ENCODE measurements at regions not wholly inside any gene's neighbourhood (a gene's known extent, or its start where the extent isn't known, plus 50 kb on each side); places are given as distances from the start of the nearest gene placed in this dataset.

DNA sequence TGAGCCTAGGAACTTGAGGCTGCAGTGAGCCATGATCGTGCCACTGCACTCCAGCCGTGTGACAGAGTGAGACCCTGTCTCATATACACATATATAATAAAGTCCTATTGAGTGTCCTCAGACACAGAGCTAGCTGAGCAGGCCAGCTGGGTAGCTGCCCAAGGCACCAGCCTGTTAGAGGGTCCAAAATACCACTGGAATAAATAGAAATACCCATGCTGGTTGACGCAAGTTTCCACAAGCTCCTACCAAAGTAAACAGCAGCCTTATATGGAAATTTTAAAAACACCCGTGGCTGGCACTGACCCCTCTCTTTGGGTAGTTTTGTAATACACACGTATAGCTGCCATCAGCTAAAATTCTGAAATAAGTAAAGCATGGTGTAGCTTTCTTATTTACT lies 348.6 kb downstream of the BCOR start:
- no peak for TF ChIP-seq EP300 (IDR thresholded peaks at IDR 0.05; ENCODE audit: borderline replicate concordance)
- no peak for TF ChIP-seq EGR1 (IDR thresholded peaks at IDR 0.05)
- no peak for TF ChIP-seq CREB1 (IDR thresholded peaks at IDR 0.05; ENCODE audit: low read depth)
- TF ChIP-seq, protein P1, sequence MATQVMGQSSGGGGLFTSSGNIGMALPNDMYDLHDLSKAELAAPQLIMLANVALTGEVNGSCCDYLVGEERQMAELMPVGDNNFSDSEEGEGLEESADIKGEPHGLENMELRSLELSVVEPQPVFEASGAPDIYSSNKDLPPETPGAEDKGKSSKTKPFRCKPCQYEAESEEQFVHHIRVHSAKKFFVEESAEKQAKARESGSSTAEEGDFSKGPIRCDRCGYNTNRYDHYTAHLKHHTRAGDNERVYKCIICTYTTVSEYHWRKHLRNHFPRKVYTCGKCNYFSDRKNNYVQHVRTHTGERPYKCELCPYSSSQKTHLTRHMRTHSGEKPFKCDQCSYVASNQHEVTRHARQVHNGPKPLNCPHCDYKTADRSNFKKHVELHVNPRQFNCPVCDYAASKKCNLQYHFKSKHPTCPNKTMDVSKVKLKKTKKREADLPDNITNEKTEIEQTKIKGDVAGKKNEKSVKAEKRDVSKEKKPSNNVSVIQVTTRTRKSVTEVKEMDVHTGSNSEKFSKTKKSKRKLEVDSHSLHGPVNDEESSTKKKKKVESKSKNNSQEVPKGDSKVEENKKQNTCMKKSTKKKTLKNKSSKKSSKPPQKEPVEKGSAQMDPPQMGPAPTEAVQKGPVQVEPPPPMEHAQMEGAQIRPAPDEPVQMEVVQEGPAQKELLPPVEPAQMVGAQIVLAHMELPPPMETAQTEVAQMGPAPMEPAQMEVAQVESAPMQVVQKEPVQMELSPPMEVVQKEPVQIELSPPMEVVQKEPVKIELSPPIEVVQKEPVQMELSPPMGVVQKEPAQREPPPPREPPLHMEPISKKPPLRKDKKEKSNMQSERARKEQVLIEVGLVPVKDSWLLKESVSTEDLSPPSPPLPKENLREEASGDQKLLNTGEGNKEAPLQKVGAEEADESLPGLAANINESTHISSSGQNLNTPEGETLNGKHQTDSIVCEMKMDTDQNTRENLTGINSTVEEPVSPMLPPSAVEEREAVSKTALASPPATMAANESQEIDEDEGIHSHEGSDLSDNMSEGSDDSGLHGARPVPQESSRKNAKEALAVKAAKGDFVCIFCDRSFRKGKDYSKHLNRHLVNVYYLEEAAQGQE (IDR thresholded peaks at IDR 0.05; ENCODE audit: low read depth) = no peak
- TF ChIP-seq NFIC (IDR thresholded peaks at IDR 0.05) = no peak
- no peak for TF ChIP-seq TCF12 (IDR thresholded peaks at IDR 0.05; ENCODE audit: low read depth)
- no peak for TF ChIP-seq RAD21 (IDR thresholded peaks at IDR 0.05; ENCODE audit: low read depth)
- TF ChIP-seq ZBTB7A (IDR thresholded peaks at IDR 0.05; ENCODE audit: low read depth) = no peak
- no peak for TF ChIP-seq YY1 (IDR thresholded peaks at IDR 0.05; ENCODE audit: low read depth)
- TF ChIP-seq TEAD4 (IDR thresholded peaks at IDR 0.05) = no peak
- TF ChIP-seq CEBPB (IDR thresholded peaks at IDR 0.05) = no peak
- TF ChIP-seq, protein P2, sequence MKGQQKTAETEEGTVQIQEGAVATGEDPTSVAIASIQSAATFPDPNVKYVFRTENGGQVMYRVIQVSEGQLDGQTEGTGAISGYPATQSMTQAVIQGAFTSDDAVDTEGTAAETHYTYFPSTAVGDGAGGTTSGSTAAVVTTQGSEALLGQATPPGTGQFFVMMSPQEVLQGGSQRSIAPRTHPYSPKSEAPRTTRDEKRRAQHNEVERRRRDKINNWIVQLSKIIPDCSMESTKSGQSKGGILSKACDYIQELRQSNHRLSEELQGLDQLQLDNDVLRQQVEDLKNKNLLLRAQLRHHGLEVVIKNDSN (IDR thresholded peaks at IDR 0.05) = no peak
- TF ChIP-seq FOXM1 (IDR thresholded peaks at IDR 0.05; ENCODE audit: borderline replicate concordance, low read depth) = no peak

DNA sequence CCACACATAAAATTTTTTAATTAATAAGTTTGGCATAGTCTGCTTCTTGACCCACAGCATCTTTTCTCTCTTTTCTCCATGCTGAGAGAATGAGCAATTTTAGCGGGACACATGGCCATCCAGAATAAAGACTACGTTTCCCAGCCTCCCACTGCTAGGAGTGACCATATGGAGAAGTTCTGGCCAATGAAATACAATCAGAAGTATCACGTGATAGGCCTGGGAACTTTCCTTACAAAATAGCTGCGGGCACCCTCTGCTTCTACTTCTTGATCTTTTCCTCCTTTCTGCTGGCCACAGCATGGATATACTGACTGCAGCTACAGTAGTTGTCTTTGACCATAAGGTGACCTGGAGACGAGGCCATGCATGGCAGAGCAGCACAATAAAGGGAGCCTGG lies 348.0 kb downstream of the BCOR start:
- TF ChIP-seq FOXM1 (IDR thresholded peaks at IDR 0.05; ENCODE audit: borderline replicate concordance, low read depth) = no peak
- TF ChIP-seq TEAD4 (IDR thresholded peaks at IDR 0.05) = no peak
- no peak for TF ChIP-seq EGR1 (IDR thresholded peaks at IDR 0.05)
- TF ChIP-seq, protein P2 (IDR thresholded peaks at IDR 0.05) = peak; percentile 83
- no peak for TF ChIP-seq RAD21 (IDR thresholded peaks at IDR 0.05; ENCODE audit: low read depth)
- TF ChIP-seq, protein P3, sequence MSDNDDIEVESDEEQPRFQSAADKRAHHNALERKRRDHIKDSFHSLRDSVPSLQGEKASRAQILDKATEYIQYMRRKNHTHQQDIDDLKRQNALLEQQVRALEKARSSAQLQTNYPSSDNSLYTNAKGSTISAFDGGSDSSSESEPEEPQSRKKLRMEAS (IDR thresholded peaks at IDR 0.05) = no peak
- TF ChIP-seq ZBTB7A (IDR thresholded peaks at IDR 0.05; ENCODE audit: low read depth) = no peak
- no peak for TF ChIP-seq TAF1 (IDR thresholded peaks at IDR 0.05; ENCODE audit: low read depth)
- TF ChIP-seq CEBPB (IDR thresholded peaks at IDR 0.05) = no peak

DNA sequence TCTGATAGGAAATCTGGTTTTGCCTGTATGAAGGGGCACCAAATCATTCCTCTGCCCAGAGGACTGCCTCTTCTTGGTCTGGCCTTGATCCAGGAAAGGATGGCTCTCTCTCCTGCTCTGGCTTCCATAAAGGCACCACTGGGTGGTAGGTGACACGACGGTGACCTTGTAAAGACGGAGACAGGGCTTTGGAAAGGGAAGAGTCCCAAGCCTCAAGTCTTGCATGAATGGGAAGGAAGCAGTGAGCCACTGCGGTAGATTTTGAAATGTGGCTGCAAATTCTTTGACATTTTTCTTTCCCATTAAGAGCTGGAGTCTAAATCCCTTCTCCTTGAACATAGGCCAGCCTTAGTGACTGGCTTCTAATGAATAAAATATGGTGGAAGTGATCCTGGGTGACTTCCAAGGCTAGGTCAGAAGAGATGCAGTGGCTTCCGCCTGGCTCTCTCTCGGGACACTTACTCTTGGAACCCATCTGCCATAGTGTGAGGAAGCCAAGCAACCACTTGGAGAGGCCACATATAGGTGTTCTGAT lies 347.4 kb downstream of the BCOR start:
- TF ChIP-seq YY1 (IDR thresholded peaks at IDR 0.05; ENCODE audit: low read depth) (no peak), ZBTB7A (IDR thresholded peaks at IDR 0.05; ENCODE audit: low read depth) (no peak), CREB1 (IDR thresholded peaks at IDR 0.05; ENCODE audit: low read depth) (no peak), RAD21 (IDR thresholded peaks at IDR 0.05; ENCODE audit: low read depth) (no peak), TAF1 (IDR thresholded peaks at IDR 0.05; ENCODE audit: low read depth) (no peak), FOXM1 (IDR thresholded peaks at IDR 0.05; ENCODE audit: borderline replicate concordance, low read depth) (no peak)
- TF ChIP-seq, protein P1 (IDR thresholded peaks at IDR 0.05; ENCODE audit: low read depth) = no peak

DNA sequence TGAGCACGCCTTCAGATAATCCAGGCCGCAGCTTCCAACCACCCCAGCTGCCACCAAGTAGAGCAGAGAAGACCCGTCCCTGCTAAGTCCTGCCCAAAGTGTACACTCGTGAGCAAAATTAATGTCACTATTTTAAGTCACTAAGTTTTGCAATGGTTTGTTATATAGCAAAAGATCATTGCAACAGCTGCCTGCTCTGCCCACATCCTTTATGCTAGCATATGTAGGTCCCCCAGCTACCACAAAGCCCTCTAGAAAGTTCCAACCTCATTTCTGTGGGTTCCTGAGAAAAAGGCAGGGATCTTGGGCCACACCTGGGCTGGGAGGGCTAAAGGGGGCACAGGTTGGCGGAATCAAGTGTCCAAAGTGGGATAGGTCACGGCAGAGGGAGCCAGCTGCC lies 346.9 kb downstream of the BCOR start:
- TF ChIP-seq, protein P1 (IDR thresholded peaks at IDR 0.05; ENCODE audit: low read depth) = no peak
- no peak for TF ChIP-seq ZBTB7A (IDR thresholded peaks at IDR 0.05; ENCODE audit: low read depth)
- TF ChIP-seq, protein P2 (IDR thresholded peaks at IDR 0.05) = no peak

DNA sequence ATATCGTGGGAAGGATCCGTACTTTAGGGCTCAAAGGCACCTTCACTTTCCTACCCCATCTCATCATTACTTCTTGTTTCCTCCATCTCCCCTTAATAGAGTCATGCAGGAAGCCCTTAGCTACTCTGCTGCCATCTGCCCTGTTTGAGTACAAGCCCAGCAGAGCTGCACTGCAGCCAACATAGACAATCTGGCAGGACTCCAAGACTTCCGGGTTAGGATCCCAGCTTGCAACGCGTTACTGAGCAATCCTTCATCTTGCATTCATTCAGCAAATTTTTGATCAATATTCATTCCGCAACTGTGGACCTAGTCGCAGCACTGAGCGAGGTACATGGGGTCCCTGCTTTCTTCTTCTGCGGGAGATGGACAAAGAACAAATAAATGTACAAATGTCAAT lies 344.9 kb downstream of the BCOR start:
- TF ChIP-seq NFIC (IDR thresholded peaks at IDR 0.05) = peak; percentile 44; the same call in 1 of the 2 replicates
- TF ChIP-seq FOXM1 (IDR thresholded peaks at IDR 0.05; ENCODE audit: borderline replicate concordance, low read depth) = no peak
- TF ChIP-seq TEAD4 (IDR thresholded peaks at IDR 0.05) = no peak
- no peak for TF ChIP-seq YY1 (IDR thresholded peaks at IDR 0.05; ENCODE audit: low read depth)
- TF ChIP-seq ZBTB7A (IDR thresholded peaks at IDR 0.05; ENCODE audit: low read depth) = no peak

Data from Ishikawa (cell line).